HepG2 (cell line): ENCODE measurements at regions not wholly inside any gene's neighbourhood (a gene's known extent, or its start where the extent isn't known, plus 50 kb on each side); places are given as distances from the start of the nearest gene placed in this dataset.

Experiments used
- ATAC-seq: fragments of 200-7000 bp; cut with Tn5 transposase; 3 replicates; pipeline ENCODE4 v1.9.1; 2020; ENCODE audit warnings: mild to moderate bottlenecking, moderate library complexity
- BruUV-seq: library from RNA; stranded (reverse); fragments of 400-500 nt; replicated peaks from 2 replicates; lab custom pipeline; 2021; lab: Mats Ljungman, UMichigan
- CTCF ChIA-PET: fragments of 300-600 bp; formaldehyde crosslinking; extraction: SDS; loops from one replicate; lab custom pipeline; 2021; ENCODE audit warnings: low total read pairs, inconsistent platforms, low intra/inter-chr PET ratio; lab: Yijun Ruan, JAX
- POLR2A ChIA-PET: fragments of 350-600 bp; sonication (Branson Sonifier 250); formaldehyde crosslinking; loops from one replicate; lab custom pipeline; 2020; ENCODE audit warnings: antibody characterized with exemption, inconsistent platforms; lab: Yijun Ruan, JAX
- DNase-seq: peaks from one replicate; pipeline ENCODE4 v3.0.0-alpha.2; 2015; ENCODE audit warnings: low spot score
- FAIRE-seq: peaks from 3 replicates; lab custom pipeline; 2011; peaks lifted over from hg19 to GRCh38; lab: Jason Lieb, UNC
- H2AFZ ChIP-seq: one replicate; pipeline ENCODE4 v1.6.1; 2011; ENCODE audit warnings: low read length, inconsistent platforms
- H3K27ac ChIP-seq: fragments of 300-600 bp; 3 replicates; pipeline ENCODE4 v1.8.0; 2011; ENCODE audit warnings: mixed run types, mild to moderate bottlenecking, mixed read lengths, low read length, inconsistent platforms; ENCODE audit not compliant: insufficient read depth; ENCODE audit errors: extremely low read length
- H3K27me3 ChIP-seq, 2 experiments: fragments of 200-600 bp in 1 of 2; 2 replicates in 1 of 2; 3 replicates in 1 of 2; pipeline versions ENCODE4 v1.6.0 to v1.8.0; 2011; ENCODE audit warnings: low read length in 2 of 2, mild to moderate bottlenecking in 2 of 2, moderate library complexity in 2 of 2, inconsistent platforms in 1 of 2; ENCODE audit not compliant: insufficient read depth in 2 of 2, control insufficient read depth in 1 of 2
- H3K36me3 ChIP-seq, 2 experiments: fragments of 200-600 bp in 1 of 2; replicated peaks in 1 of 2; 2 replicates in 1 of 2; 3 replicates in 1 of 2; pipeline versions ENCODE4 v1.5.1 to v1.8.0; 2011; ENCODE audit warnings: low read length in 2 of 2, inconsistent platforms in 1 of 2; ENCODE audit not compliant: insufficient read depth in 2 of 2, control insufficient read depth in 1 of 2
- H3K4me1 ChIP-seq: 2 replicates; pipeline ENCODE4 v1.5.1; 2012; ENCODE audit warnings: low read length, inconsistent platforms; ENCODE audit not compliant: insufficient read depth
- H3K4me2 ChIP-seq: 2 replicates; pipeline ENCODE4 v1.6.0; 2011; ENCODE audit warnings: low read depth, low read length, inconsistent platforms
- H3K4me3 ChIP-seq, 3 experiments: fragments of 200-600 bp in 1 of 3; sonication (generic), shearing (Covaris generic) in 1 of 3; replicated peaks in 1 of 3; 2 replicates each; pipeline ENCODE4 v1.5.1; 2011 to 2016; ENCODE audit warnings: low read length in 3 of 3, inconsistent platforms in 2 of 3, low read depth in 2 of 3, mild to moderate bottlenecking in 2 of 3, control low read depth in 1 of 3, mixed read lengths in 1 of 3; ENCODE audit not compliant: insufficient read depth in 1 of 3
- H3K79me2 ChIP-seq: one replicate; pipeline ENCODE4 v1.6.1; 2011; ENCODE audit warnings: low read length, inconsistent platforms; ENCODE audit not compliant: insufficient read depth
- H3K9ac ChIP-seq: 2 replicates; pipeline ENCODE4 v1.6.0; 2011; ENCODE audit warnings: mild to moderate bottlenecking, low read depth, low read length, inconsistent platforms; ENCODE audit not compliant: insufficient read depth
- H3K9me3 ChIP-seq: 2 replicates; pipeline ENCODE4 v1.5.1; 2012; ENCODE audit warnings: mild to moderate bottlenecking, low read length
- H4K20me1 ChIP-seq: 2 replicates; pipeline ENCODE4 v1.6.0; 2011; ENCODE audit warnings: inconsistent platforms, mild to moderate bottlenecking, low read length, moderate library complexity; ENCODE audit not compliant: insufficient read depth
- CBX1 ChIP-seq: IDR thresholded peaks from one replicate; pipeline ENCODE4 v1.6.1; 2016; ENCODE audit warnings: antibody characterized with exemption, low read depth
- GATAD2A ChIP-seq: IDR thresholded peaks from 2 replicates; pipeline ENCODE4 v1.6.1; 2016
- HMG20B ChIP-seq: conservative IDR thresholded peaks from 2 replicates; pipeline ENCODE4 v1.6.1; 2016; ENCODE audit warnings: missing genetic modification reagents, missing compliant biosample characterization
- RBM22 ChIP-seq: fragments of 200-400 bp; formaldehyde crosslinking; optimal IDR thresholded peaks from 2 replicates; pipeline ENCODE3; 2017; ENCODE audit warnings: mild to moderate bottlenecking, low read length, moderate library complexity
- SMAD1 ChIP-seq: sonication (generic); formaldehyde crosslinking; IDR thresholded peaks from 2 replicates; pipeline ENCODE4 v1.4.0; 2020; ENCODE audit warnings: missing genetic modification reagents, low read depth, mild to moderate bottlenecking, borderline replicate concordance
- SP1 ChIP-seq, 2 experiments: fragments of 450-650 bp in 1 of 2; sonication (generic) in 1 of 2; formaldehyde crosslinking in 1 of 2; IDR thresholded peaks; 2 replicates each; pipeline versions ENCODE4 v1.4.0 to v1.6.1; 2016 to 2020; ENCODE audit warnings: missing genetic modification reagents in 1 of 2
- ZBTB1 ChIP-seq: sonication (generic); formaldehyde crosslinking; IDR thresholded peaks from 2 replicates; pipeline ENCODE4 v1.4.0; 2020; ENCODE audit warnings: missing genetic modification reagents, borderline replicate concordance
- ZNF501 ChIP-seq: sonication (generic); formaldehyde crosslinking; IDR thresholded peaks from 2 replicates; pipeline ENCODE4 v1.5.1; 2020; ENCODE audit warnings: mild to moderate bottlenecking, moderate library complexity, missing genetic modification reagents
- ZNF562 ChIP-seq: sonication (generic); formaldehyde crosslinking; IDR thresholded peaks from 2 replicates; pipeline ENCODE4 v1.8.0; 2022; ENCODE audit warnings: missing genetic modification reagents, borderline replicate concordance
- ZNF772 ChIP-seq: sonication (generic); formaldehyde crosslinking; IDR thresholded peaks from 2 replicates; pipeline ENCODE4 v1.5.0; 2020; ENCODE audit warnings: mild to moderate bottlenecking, missing genetic modification reagents
- ZNF781 ChIP-seq: sonication (generic); formaldehyde crosslinking; IDR thresholded peaks from 2 replicates; pipeline ENCODE4 v1.5.1; 2020; ENCODE audit warnings: borderline replicate concordance, mild to moderate bottlenecking, missing genetic modification reagents; ENCODE audit errors: not compliant biosample characterization
- WGBS: methylation state at CpG from one replicate; pipeline ENCODE4 v1.1.6; 2017; ENCODE audit warnings: low lambda C conversion rate; 5-methylcytosine and 5-hydroxymethylcytosine counted together
- in situ Hi-C: cut with HindIII; loops from 2 replicates; pipeline ENCODE4 v1.10.0; 2017; ENCODE audit warnings: low pct_unique_long_range_greater_than_20kb; ENCODE audit not compliant: extremely low pct_ligation_motif_present
- intact Hi-C: fragments of 100-400 bp; cut with micrococcal nuclease; formaldehyde crosslinking; loops from one replicate; pipeline ENCODE4 v1.10.0; 2022; ENCODE audit not compliant: unreplicated experiment
- TF ChIP-seq, protein P1 (sequence below), 2 experiments: fragments of 450-650 bp in 1 of 2; sonication (generic) in 1 of 2; formaldehyde crosslinking; IDR thresholded peaks; 2 replicates each; pipeline versions ENCODE4 v1.5.0 to v1.8.0; 2020 to 2022; ENCODE audit warnings: mild to moderate bottlenecking in 1 of 2, missing genetic modification reagents in 1 of 2
- TF ChIP-seq, protein P2 (sequence below): sonication (generic); formaldehyde crosslinking; IDR thresholded peaks from 2 replicates; pipeline ENCODE4 v1.9.0; 2022; ENCODE audit warnings: low read depth, missing genetic modification reagents
- TF ChIP-seq, protein P3 (sequence below): sonication (generic); formaldehyde crosslinking; IDR thresholded peaks from 2 replicates; pipeline ENCODE4 v1.4.0; 2020; ENCODE audit warnings: mild to moderate bottlenecking, low read depth, missing genetic modification reagents
- TF ChIP-seq, protein P4 (sequence below): sonication (generic); formaldehyde crosslinking; IDR thresholded peaks from 2 replicates; pipeline ENCODE4 v1.5.0; 2020; ENCODE audit warnings: missing genetic modification reagents
- TF ChIP-seq, protein P5 (sequence below): sonication (generic); formaldehyde crosslinking; IDR thresholded peaks from 2 replicates; pipeline ENCODE4 v1.5.0; 2020; ENCODE audit warnings: missing genetic modification reagents

DNA sequence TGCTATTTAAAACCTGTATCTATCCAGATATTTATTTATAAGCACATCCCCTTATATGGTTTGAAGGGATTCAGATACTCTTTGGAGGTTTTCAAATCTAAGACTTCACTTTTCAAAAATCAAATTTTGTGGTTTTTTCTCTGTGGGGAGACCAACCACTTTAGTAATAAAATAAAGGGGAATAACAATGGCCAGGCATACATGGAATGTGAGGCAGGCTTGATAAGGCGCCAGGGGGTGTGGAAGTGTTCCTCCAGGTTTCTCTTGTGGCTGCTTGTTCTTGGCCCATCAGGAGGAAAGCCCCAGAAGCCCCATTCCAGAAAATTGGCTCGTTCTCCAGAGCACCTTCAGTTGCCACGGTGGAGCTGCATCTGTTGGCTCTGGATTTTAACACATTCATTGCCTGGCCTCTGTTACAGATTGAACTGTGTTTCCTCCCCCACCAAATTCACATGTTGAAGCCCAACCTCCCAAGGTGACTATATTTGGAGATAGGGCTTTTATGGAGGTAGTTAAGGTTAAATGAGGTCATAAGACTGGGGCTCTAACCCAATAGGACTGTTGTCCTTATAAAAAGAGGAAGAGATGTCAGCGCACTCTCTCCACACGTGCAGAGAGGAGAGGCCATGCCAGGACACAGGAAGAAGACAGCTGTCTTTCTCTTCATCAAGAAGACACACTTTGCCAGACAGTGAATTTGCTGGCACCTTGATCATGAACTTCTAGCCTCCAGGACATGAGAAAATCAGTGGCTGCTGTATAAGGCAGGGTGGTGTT is 195.9 kb downstream of the TMEM38B start:
- H3K4me1 ChIP-seq, result no peaks in the 10 kb centered on the region
- FAIRE-seq (no peak), ATAC-seq (no peak), DNase-seq (no peak)
- H3K4me2 ChIP-seq, result no peak overlapping the region
- no peak overlapping the region for H3K27ac ChIP-seq
- no peak overlapping the region for H2AFZ ChIP-seq
- H3K9ac ChIP-seq, result no peak overlapping the region
- no peaks in the 10 kb centered on the region for H3K27me3 ChIP-seq
- no peaks in the 10 kb centered on the region for H3K79me2 ChIP-seq
- BruUV-seq, result no TSS peak
- ChIA-PET CTCF (no interaction called here), POLR2A (no interaction called here)
- H4K20me1 ChIP-seq, result no peaks in the 10 kb centered on the region
- intact Hi-C loops (no loop called here), in situ Hi-C loops (no loop called here)
- H3K9me3 ChIP-seq, result no peaks in the 10 kb centered on the region
- no peaks in the 10 kb centered on the region for H3K36me3 ChIP-seq
- 18% methylated on average over 4 of the region's 5 CpGs for WGBS
- H3K4me3 ChIP-seq, result no peak overlapping the region
- TF ChIP-seq ZNF781 (CRISPR knock-in tag) (no peak), ZNF501 (no peak), HMG20B (CRISPR knock-in tag) (no peak), GATAD2A (CRISPR knock-in tag) (no peak), RBM22 (no peak), SP1 (IDR thresholded peaks at IDR 0.05) (no peak), SP1 (CRISPR knock-in tag; IDR thresholded peaks at IDR 0.05) (no peak), CBX1 (no peak), ZBTB1 (CRISPR knock-in tag) (no peak), SMAD1 (no peak), ZNF562 (CRISPR knock-in tag) (no peak), ZNF772 (CRISPR knock-in tag) (no peak)
- TF ChIP-seq, protein P1, sequence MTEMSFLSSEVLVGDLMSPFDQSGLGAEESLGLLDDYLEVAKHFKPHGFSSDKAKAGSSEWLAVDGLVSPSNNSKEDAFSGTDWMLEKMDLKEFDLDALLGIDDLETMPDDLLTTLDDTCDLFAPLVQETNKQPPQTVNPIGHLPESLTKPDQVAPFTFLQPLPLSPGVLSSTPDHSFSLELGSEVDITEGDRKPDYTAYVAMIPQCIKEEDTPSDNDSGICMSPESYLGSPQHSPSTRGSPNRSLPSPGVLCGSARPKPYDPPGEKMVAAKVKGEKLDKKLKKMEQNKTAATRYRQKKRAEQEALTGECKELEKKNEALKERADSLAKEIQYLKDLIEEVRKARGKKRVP (CRISPR knock-in tag; IDR thresholded peaks at IDR 0.05), result no peak
- TF ChIP-seq, protein P2, sequence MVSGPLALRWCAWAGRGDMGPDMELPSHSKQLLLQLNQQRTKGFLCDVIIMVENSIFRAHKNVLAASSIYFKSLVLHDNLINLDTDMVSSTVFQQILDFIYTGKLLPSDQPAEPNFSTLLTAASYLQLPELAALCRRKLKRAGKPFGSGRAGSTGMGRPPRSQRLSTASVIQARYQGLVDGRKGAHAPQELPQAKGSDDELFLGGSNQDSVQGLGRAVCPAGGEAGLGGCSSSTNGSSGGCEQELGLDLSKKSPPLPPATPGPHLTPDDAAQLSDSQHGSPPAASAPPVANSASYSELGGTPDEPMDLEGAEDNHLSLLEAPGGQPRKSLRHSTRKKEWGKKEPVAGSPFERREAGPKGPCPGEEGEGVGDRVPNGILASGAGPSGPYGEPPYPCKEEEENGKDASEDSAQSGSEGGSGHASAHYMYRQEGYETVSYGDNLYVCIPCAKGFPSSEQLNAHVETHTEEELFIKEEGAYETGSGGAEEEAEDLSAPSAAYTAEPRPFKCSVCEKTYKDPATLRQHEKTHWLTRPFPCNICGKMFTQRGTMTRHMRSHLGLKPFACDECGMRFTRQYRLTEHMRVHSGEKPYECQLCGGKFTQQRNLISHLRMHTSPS (CRISPR knock-in tag), result no peak
- TF ChIP-seq, protein P3, sequence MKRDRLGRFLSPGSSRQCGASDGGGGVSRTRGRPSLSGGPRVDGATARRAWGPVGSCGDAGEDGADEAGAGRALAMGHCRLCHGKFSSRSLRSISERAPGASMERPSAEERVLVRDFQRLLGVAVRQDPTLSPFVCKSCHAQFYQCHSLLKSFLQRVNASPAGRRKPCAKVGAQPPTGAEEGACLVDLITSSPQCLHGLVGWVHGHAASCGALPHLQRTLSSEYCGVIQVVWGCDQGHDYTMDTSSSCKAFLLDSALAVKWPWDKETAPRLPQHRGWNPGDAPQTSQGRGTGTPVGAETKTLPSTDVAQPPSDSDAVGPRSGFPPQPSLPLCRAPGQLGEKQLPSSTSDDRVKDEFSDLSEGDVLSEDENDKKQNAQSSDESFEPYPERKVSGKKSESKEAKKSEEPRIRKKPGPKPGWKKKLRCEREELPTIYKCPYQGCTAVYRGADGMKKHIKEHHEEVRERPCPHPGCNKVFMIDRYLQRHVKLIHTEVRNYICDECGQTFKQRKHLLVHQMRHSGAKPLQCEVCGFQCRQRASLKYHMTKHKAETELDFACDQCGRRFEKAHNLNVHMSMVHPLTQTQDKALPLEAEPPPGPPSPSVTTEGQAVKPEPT (CRISPR knock-in tag), result no peak
- TF ChIP-seq, protein P4, sequence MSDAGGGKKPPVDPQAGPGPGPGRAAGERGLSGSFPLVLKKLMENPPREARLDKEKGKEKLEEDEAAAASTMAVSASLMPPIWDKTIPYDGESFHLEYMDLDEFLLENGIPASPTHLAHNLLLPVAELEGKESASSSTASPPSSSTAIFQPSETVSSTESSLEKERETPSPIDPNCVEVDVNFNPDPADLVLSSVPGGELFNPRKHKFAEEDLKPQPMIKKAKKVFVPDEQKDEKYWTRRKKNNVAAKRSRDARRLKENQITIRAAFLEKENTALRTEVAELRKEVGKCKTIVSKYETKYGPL (CRISPR knock-in tag), result no peak
- TF ChIP-seq, protein P5, sequence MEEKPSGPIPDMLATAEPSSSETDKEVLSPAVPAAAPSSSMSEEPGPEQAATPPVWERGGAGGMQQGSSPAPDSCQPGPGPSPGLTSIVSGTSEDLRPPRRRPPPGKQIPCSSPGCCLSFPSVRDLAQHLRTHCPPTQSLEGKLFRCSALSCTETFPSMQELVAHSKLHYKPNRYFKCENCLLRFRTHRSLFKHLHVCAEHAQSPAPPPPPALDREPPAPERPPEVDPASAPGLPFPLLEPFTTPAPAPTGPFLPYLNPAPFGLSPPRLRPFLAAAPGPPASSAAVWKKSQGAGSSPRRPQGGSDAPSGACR (CRISPR knock-in tag), result no peak
